MM.1S (cell line): ENCODE measurements at regions not wholly inside any gene's neighbourhood (a gene's known extent, or its start where the extent isn't known, plus 50 kb on each side); places are given as distances from the start of the nearest gene placed in this dataset.

Experiments used
- DNase-seq: peaks from one replicate; pipeline ENCODE4 v3.0.0-alpha.2; 2015
- H2AFZ ChIP-seq: fragments of 300-600 bp; sonication (generic); 2 replicates; pipeline ENCODE4 v1.6.0; 2016; ENCODE audit warnings: antibody characterized with exemption, low read length
- H3F3A ChIP-seq: fragments of 300-600 bp; sonication (generic); 2 replicates; pipeline ENCODE4 v1.6.1; 2016; ENCODE audit warnings: mild to moderate bottlenecking, antibody characterized with exemption, low read length, moderate library complexity, mixed read lengths; ENCODE audit not compliant: insufficient read depth
- H3K27ac ChIP-seq: fragments of 300-600 bp; sonication (generic); 2 replicates; pipeline ENCODE4 v1.5.1; 2016; ENCODE audit warnings: mild to moderate bottlenecking, low read length
- H3K27me3 ChIP-seq: fragments of 300-600 bp; sonication (generic); replicated peaks from 2 replicates; pipeline ENCODE4 v1.6.0; 2016; ENCODE audit warnings: low read length; ENCODE audit not compliant: insufficient read depth
- H3K36me3 ChIP-seq: fragments of 300-600 bp; sonication (generic); replicated peaks from 2 replicates; pipeline ENCODE4 v1.6.1; 2016; ENCODE audit warnings: mild to moderate bottlenecking, low read length, mixed read lengths; ENCODE audit not compliant: insufficient read depth
- H3K4me1 ChIP-seq: fragments of 300-600 bp; sonication (generic); 2 replicates; pipeline ENCODE4 v1.6.1; 2016; ENCODE audit warnings: low read length, mixed read lengths
- H3K4me2 ChIP-seq: fragments of 300-600 bp; sonication (generic); 2 replicates; pipeline ENCODE4 v1.6.0; 2016; ENCODE audit warnings: low read depth, low read length
- H3K4me3 ChIP-seq: fragments of 300-600 bp; sonication (generic); 2 replicates; pipeline ENCODE4 v1.5.1; 2016; ENCODE audit warnings: low read length, mixed read lengths
- H3K79me2 ChIP-seq: fragments of 300-600 bp; sonication (generic); 2 replicates; pipeline ENCODE4 v1.6.1; 2016; ENCODE audit warnings: mixed run types, low read length, mixed read lengths
- H3K9ac ChIP-seq: fragments of 300-600 bp; sonication (generic); 2 replicates; pipeline ENCODE4 v1.6.1; 2016; ENCODE audit warnings: low read length, mixed read lengths
- H3K9me2 ChIP-seq: fragments of 300-600 bp; sonication (generic); replicated peaks from 2 replicates; pipeline ENCODE4 v1.6.1; 2016; ENCODE audit warnings: mild to moderate bottlenecking, low read length, mixed read lengths; ENCODE audit not compliant: insufficient read depth
- H3K9me3 ChIP-seq: fragments of 300-600 bp; sonication (generic); replicated peaks from 2 replicates; pipeline ENCODE4 v1.6.1; 2016; ENCODE audit warnings: mild to moderate bottlenecking, low read length, mixed read lengths; ENCODE audit not compliant: insufficient read depth
- H4K20me1 ChIP-seq: fragments of 300-600 bp; sonication (generic); 2 replicates; pipeline ENCODE4 v1.6.1; 2016; ENCODE audit warnings: mild to moderate bottlenecking, low read length, moderate library complexity, mixed read lengths; ENCODE audit not compliant: insufficient read depth
- CTCF ChIP-seq: fragments of 300-600 bp; sonication (generic); IDR thresholded peaks from 2 replicates; pipeline ENCODE4 v1.5.1; 2016; ENCODE audit warnings: antibody characterized with exemption, low read length, mixed read lengths
- EZH2 ChIP-seq: fragments of 300-600 bp; sonication (generic); optimal IDR thresholded peaks from 2 replicates; pipeline ENCODE3; 2017; ENCODE audit warnings: low read depth, mild to moderate bottlenecking, antibody characterized with exemption, low read length, mixed read lengths
- EZH2phosphoT487 ChIP-seq: fragments of 300-600 bp; sonication (generic); IDR thresholded peaks from 2 replicates; pipeline ENCODE4 v1.6.1; 2018; ENCODE audit warnings: antibody characterized with exemption, low read length

- TF ChIP-seq EZH2 = no peak
- no peak for TF ChIP-seq CTCF
- no peak for TF ChIP-seq EZH2phosphoT487
- peak overlapping the region; percentile 40 for H3K4me2 ChIP-seq
Observed at GRCh38 chr2:22821458-22821857, 563.5 kb upstream of the KLHL29 start.

GRCh38 chr2:22822835-22823234 lies 562.1 kb upstream of the KLHL29 start:
- Histone ChIP-seq H3K36me3 (no peaks in the 10 kb centered on the region), H3F3A (peaks cover 5% of the 10 kb centered on the region), H3K9me2 (no peaks in the 10 kb centered on the region), H2AFZ (peak overlapping the region; percentile 43; the same call in 1 of the 2 replicates), H4K20me1 (no peaks in the 10 kb centered on the region), H3K27ac (peak overlapping the region; percentile 81; the same call in 1 of the 2 replicates), H3K4me2 (no peak overlapping the region), H3K4me3 (no peak overlapping the region), H3K79me2 (no peaks in the 10 kb centered on the region), H3K9me3 (no peaks in the 10 kb centered on the region), H3K4me1 (peaks cover 31% of the 10 kb centered on the region), H3K9ac (no peak overlapping the region), H3K27me3 (no peaks in the 10 kb centered on the region)
- peak; percentile 25 for DNase-seq
- no peak for TF ChIP-seq EZH2phosphoT487
- TF ChIP-seq CTCF = no peak
- no peak for TF ChIP-seq EZH2

More at GRCh38 chr2:22821458-22821857, 563.5 kb upstream of the KLHL29 start:
- no peaks in the 10 kb centered on the region for H3K27me3 ChIP-seq
- H3K4me3 ChIP-seq = no peak overlapping the region
- peak overlapping the region; percentile 81 for H3K27ac ChIP-seq
- peaks cover 5% of the 10 kb centered on the region for H3F3A ChIP-seq
- no peaks in the 10 kb centered on the region for H3K9me2 ChIP-seq
- H3K9me3 ChIP-seq = no peaks in the 10 kb centered on the region
- H3K9ac ChIP-seq = peak overlapping the region; percentile 36; the same call in 1 of the 2 replicates
- H3K36me3 ChIP-seq = no peaks in the 10 kb centered on the region
- peaks cover 31% of the 10 kb centered on the region for H3K4me1 ChIP-seq
- no peaks in the 10 kb centered on the region for H4K20me1 ChIP-seq
- peak; percentile 81 for DNase-seq
- no peak overlapping the region for H2AFZ ChIP-seq
- no peaks in the 10 kb centered on the region for H3K79me2 ChIP-seq

- no peaks in the 10 kb centered on the region for H3K79me2 ChIP-seq
- no peak overlapping the region for H2AFZ ChIP-seq
- H3K4me1 ChIP-seq = peaks cover 31% of the 10 kb centered on the region
- no peak overlapping the region for H3K9ac ChIP-seq
- H3K36me3 ChIP-seq = no peaks in the 10 kb centered on the region
- H3K9me3 ChIP-seq = no peaks in the 10 kb centered on the region
- TF ChIP-seq EZH2phosphoT487 = no peak
- no peak for TF ChIP-seq EZH2
- no peak for TF ChIP-seq CTCF
- no peaks in the 10 kb centered on the region for H4K20me1 ChIP-seq
- no peak for DNase-seq
- peaks cover 5% of the 10 kb centered on the region for H3F3A ChIP-seq
- no peak overlapping the region for H3K4me2 ChIP-seq
- no peak overlapping the region for H3K27ac ChIP-seq
- no peaks in the 10 kb centered on the region for H3K27me3 ChIP-seq
- H3K4me3 ChIP-seq = no peak overlapping the region
- H3K9me2 ChIP-seq = no peaks in the 10 kb centered on the region
Observed at GRCh38 chr2:22824618-22825017, 560.4 kb upstream of the KLHL29 start.
